Osteoblast (primary cell): ENCODE measurements at regions not wholly inside any gene's neighbourhood (a gene's known extent, or its start where the extent isn't known, plus 50 kb on each side); places are given as distances from the start of the nearest gene placed in this dataset.

Experiments used
- DNase-seq: peaks from one replicate; pipeline ENCODE4 v3.0.0; 2011; ENCODE audit warnings: low spot score, mixed read lengths; ENCODE audit not compliant: insufficient read length; ENCODE audit errors: missing footprints
- H2AFZ ChIP-seq: 2 replicates; pipeline ENCODE4 v1.6.0; 2011; ENCODE audit warnings: mild to moderate bottlenecking, low read length
- H3K27ac ChIP-seq: 2 replicates; pipeline ENCODE4 v1.5.1; 2011; ENCODE audit warnings: mild to moderate bottlenecking, low read depth, low read length, moderate library complexity
- H3K27me3 ChIP-seq: 2 replicates; pipeline ENCODE4 v1.6.0; 2012; ENCODE audit warnings: mild to moderate bottlenecking, control low read depth, inconsistent platforms, low read length, moderate library complexity; ENCODE audit not compliant: insufficient read depth
- H3K36me3 ChIP-seq: 2 replicates; pipeline ENCODE4 v1.5.1; 2011; ENCODE audit warnings: mild to moderate bottlenecking, low read length, control low read depth, moderate library complexity; ENCODE audit not compliant: insufficient read depth
- H3K4me1 ChIP-seq: 2 replicates; pipeline ENCODE4 v1.5.1; 2011; ENCODE audit warnings: mild to moderate bottlenecking, low read length, control low read depth, moderate library complexity; ENCODE audit not compliant: insufficient read depth
- H3K4me2 ChIP-seq: 2 replicates; pipeline ENCODE4 v1.6.0; 2011; ENCODE audit warnings: mild to moderate bottlenecking, low read length; ENCODE audit not compliant: insufficient read depth
- H3K4me3 ChIP-seq: fragments of 200-600 bp; sonication (generic); 3 replicates; pipeline ENCODE4 v1.5.1; 2012; ENCODE audit warnings: mild to moderate bottlenecking, low read length, inconsistent platforms; ENCODE audit not compliant: insufficient read depth
- H3K79me2 ChIP-seq: 2 replicates; pipeline ENCODE4 v1.6.0; 2012; ENCODE audit warnings: mild to moderate bottlenecking, low read length, control low read depth, inconsistent platforms; ENCODE audit not compliant: insufficient read depth
- H3K9me3 ChIP-seq: 2 replicates; pipeline ENCODE4 v1.5.1; 2011; ENCODE audit warnings: low read depth, low read length, control low read depth
- H4K20me1 ChIP-seq: 2 replicates; pipeline ENCODE4 v1.6.0; 2012; ENCODE audit warnings: mild to moderate bottlenecking, low read length, control low read depth; ENCODE audit not compliant: insufficient read depth
- CTCF ChIP-seq: IDR thresholded peaks from 2 replicates; pipeline ENCODE4 v1.5.1; 2011; ENCODE audit warnings: mild to moderate bottlenecking, low read depth, low read length, moderate library complexity; ENCODE audit errors: extremely low read depth

GRCh38 chr6:119873107-119873506 is 523.5 kb upstream of the MAN1A1 start:
- H4K20me1 ChIP-seq, result no peaks in the 10 kb centered on the region
- no peak overlapping the region for H3K4me2 ChIP-seq
- no peaks in the 10 kb centered on the region for H3K27me3 ChIP-seq
- no peak for TF ChIP-seq CTCF
- no peaks in the 10 kb centered on the region for H3K9me3 ChIP-seq
- H3K4me3 ChIP-seq, result no peak overlapping the region
- no peak overlapping the region for H2AFZ ChIP-seq
- no peak for DNase-seq
- no peaks in the 10 kb centered on the region for H3K4me1 ChIP-seq
- H3K36me3 ChIP-seq, result no peaks in the 10 kb centered on the region
- H3K27ac ChIP-seq, result no peak overlapping the region
- no peaks in the 10 kb centered on the region for H3K79me2 ChIP-seq

GRCh38 chr6:119871520-119871919 is 522.0 kb upstream of the MAN1A1 start:
- Histone ChIP-seq H3K36me3 (no peaks in the 10 kb centered on the region), H3K4me1 (no peaks in the 10 kb centered on the region), H3K4me2 (no peak overlapping the region), H3K9me3 (no peaks in the 10 kb centered on the region), H4K20me1 (no peaks in the 10 kb centered on the region), H3K27me3 (no peaks in the 10 kb centered on the region), H2AFZ (no peak overlapping the region), H3K79me2 (no peaks in the 10 kb centered on the region), H3K27ac (no peak overlapping the region), H3K4me3 (no peak overlapping the region)
- no peak for DNase-seq
- TF ChIP-seq CTCF, result no peak

GRCh38 chr6:119865466-119866350 is 516.1 kb upstream of the MAN1A1 start:
- no peak for TF ChIP-seq CTCF
- H3K4me3 ChIP-seq, result no peak overlapping the region
- H3K27me3 ChIP-seq, result no peaks in the 10 kb centered on the region
- H4K20me1 ChIP-seq, result no peaks in the 10 kb centered on the region
- no peak overlapping the region for H2AFZ ChIP-seq
- no peaks in the 10 kb centered on the region for H3K4me1 ChIP-seq
- H3K36me3 ChIP-seq, result no peaks in the 10 kb centered on the region
- H3K4me2 ChIP-seq, result no peak overlapping the region
- DNase-seq, result no peak
- no peaks in the 10 kb centered on the region for H3K9me3 ChIP-seq
- no peaks in the 10 kb centered on the region for H3K79me2 ChIP-seq
- no peak overlapping the region for H3K27ac ChIP-seq

- Histone ChIP-seq H2AFZ (no peak overlapping the region), H3K27ac (no peak overlapping the region), H4K20me1 (no peaks in the 10 kb centered on the region), H3K4me3 (no peak overlapping the region), H3K27me3 (no peaks in the 10 kb centered on the region), H3K36me3 (no peaks in the 10 kb centered on the region), H3K4me2 (no peak overlapping the region), H3K9me3 (no peaks in the 10 kb centered on the region), H3K79me2 (no peaks in the 10 kb centered on the region), H3K4me1 (no peaks in the 10 kb centered on the region)
- no peak for TF ChIP-seq CTCF
- DNase-seq, result no peak
Observed at GRCh38 chr6:119862719-119863118, 513.2 kb upstream of the MAN1A1 start.
